ENCODE measurements at regions not wholly inside any gene's neighbourhood (a gene's known extent, or its start where the extent isn't known, plus 50 kb on each side); places are given as distances from the start of the nearest gene placed in this dataset.
"Not testable (repeated sequence)": the region's sequence is repeated elsewhere in the genome, so short reads cannot be mapped to it uniquely, and the experiment has no call there.

DNA sequence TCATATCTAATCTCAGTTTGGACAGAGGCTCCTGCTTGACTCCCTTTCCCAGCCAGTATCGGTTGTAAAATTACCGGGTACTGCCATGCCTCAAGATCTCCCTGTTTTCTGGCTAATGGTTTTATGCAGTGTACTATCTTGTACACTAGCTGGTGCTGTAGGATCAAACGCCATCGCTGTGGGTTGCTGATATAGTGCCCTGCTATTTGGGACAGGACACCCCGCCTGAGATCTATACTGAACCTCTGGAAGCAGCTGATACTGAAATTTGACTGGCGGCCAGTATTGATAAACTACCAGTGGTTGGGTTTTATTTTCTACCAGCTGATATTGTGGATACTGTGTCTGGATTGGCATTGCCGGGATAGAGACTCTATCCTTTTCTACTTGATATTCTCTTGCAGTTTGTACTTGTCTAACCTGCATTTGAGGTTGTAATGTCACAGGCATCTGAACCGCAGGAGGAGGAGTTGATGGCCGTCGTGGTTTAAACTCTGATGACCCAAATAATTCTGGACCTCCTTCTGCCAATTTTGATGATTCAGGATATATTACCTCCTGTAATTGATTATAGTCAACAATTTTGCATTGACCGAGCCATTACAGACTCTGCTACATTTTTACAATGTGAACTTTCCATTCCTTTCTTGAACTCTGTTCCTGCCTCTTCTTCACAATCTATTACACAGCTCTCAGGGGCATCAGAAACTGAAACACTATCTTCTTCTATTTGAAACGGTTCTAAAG, 112.5 kb upstream of the LARP1 start:
- POLR2A ChIA-PET, result no interaction called here
- H3K4me3 Mint-ChIP-seq, result no peak overlapping the region
- CTCF ChIA-PET, result interaction anchor here (0.6 kb wide), 1 partner anchor 169 kb away, joined by 3 read pairs; no protein-coding TSS in a partner anchor
- TF ChIP-seq CTCF (IDR thresholded peaks at IDR 0.05), result no peak
- H3K9me3 Mint-ChIP-seq, result peaks cover 11% of the 10 kb centered on the region
- H3K27me3 Mint-ChIP-seq, result no peaks in the 10 kb centered on the region
- H3K4me1 Mint-ChIP-seq (ENCODE audit: low read depth), result peaks cover 10% of the 10 kb centered on the region
- ATAC-seq, result no peak
- no peak overlapping the region for H3K27ac Mint-ChIP-seq
- no peak for DNase-seq
- intact Hi-C loops (cut with micrococcal nuclease), result no loop called here
- H3K36me3 Mint-ChIP-seq (ENCODE audit: low read depth), result no peaks in the 10 kb centered on the region

DNA sequence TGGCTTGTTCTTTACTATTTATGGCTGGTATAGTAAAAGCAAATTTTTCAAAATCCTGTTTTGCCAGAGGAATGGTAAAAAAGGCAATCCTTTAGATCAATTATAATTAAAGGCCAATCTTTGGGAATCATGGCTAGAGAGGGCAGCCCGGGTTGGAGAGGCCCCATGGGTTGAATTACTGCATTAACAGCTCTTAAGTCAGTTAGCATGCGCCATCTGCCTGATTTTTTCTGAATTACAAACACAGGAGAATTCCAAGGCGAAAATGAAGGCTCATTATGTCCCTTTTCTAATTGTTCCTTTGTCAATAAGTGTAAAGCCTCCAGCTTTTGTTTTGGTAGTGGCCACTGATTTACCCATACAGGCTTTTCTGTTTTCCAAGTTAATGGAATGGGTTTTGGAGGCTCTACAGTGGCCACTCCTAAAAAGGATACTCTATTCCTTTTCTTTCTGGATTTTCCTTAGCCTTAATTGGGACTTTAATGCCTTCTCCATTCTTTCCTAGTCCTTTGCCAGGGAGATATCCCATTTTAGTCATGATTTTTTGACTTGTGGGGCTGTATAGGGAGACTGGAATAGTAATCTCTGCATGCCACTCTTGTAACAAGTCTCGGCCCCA, 114.9 kb upstream of the LARP1 start:
- H3K27me3 Mint-ChIP-seq; ATAC-seq; H3K4me1 Mint-ChIP-seq (ENCODE audit: low read depth); H3K27ac Mint-ChIP-seq; intact Hi-C loops (cut with micrococcal nuclease); H3K4me3 Mint-ChIP-seq; POLR2A ChIA-PET; H3K36me3 Mint-ChIP-seq (ENCODE audit: low read depth): not testable (repeated sequence)
- CTCF ChIA-PET, result interaction anchor here (0.8 to 1.9 kb wide), 7 partner anchors 10 to 666 kb away, joined by 3 to 11 read pairs (median 4); no protein-coding TSS in a partner anchor
- peak; percentile 64 for TF ChIP-seq CTCF (IDR thresholded peaks at IDR 0.05)
- H3K9me3 Mint-ChIP-seq, result peaks cover 11% of the 10 kb centered on the region
- DNase-seq, result peak; percentile 20

- CTCF ChIA-PET, result interaction anchor here (1.3 to 2.5 kb wide), 2 partner anchors 14 to 168 kb away, joined by 3 to 6 read pairs; no protein-coding TSS in a partner anchor
- POLR2A ChIA-PET; intact Hi-C loops (cut with micrococcal nuclease); H3K27me3 Mint-ChIP-seq; H3K4me1 Mint-ChIP-seq (ENCODE audit: low read depth); H3K27ac Mint-ChIP-seq; H3K4me3 Mint-ChIP-seq; ATAC-seq; H3K9me3 Mint-ChIP-seq; H3K36me3 Mint-ChIP-seq (ENCODE audit: low read depth); DNase-seq: not testable (repeated sequence)
These were observed 118.4 kb upstream of the LARP1 start for GRCh38 chr5:154636786-154637185.

DNA sequence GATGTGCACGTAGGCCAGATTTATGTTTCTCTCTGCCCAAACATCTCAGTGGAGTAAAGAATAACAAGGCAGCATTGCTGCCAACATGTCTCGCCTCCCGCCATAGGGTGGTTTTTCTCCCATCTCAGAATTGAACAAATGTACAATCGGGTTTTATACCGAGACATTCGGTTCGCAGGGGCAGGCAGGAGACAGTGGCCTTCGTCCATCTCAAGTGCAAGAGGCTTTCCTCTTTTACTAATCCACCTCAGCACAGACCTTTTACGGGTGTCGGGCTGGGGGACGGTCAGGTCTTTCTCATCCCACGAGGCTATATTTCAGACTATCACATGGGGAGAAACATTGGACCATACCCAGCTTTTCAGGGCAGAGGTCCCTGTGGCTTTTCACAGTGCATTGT, 118.9 kb upstream of the LARP1 start:
- ATAC-seq; H3K27ac Mint-ChIP-seq; H3K4me3 Mint-ChIP-seq; intact Hi-C loops (cut with micrococcal nuclease); H3K4me1 Mint-ChIP-seq (ENCODE audit: low read depth); DNase-seq; H3K36me3 Mint-ChIP-seq (ENCODE audit: low read depth); H3K9me3 Mint-ChIP-seq; H3K27me3 Mint-ChIP-seq; POLR2A ChIA-PET: not testable (repeated sequence)
- CTCF ChIA-PET, result interaction anchor here (1.3 to 2.5 kb wide), 2 partner anchors 14 to 168 kb away, joined by 3 to 6 read pairs; no protein-coding TSS in a partner anchor

GRCh38 chr5:154633744-154634143, 121.4 kb upstream of the LARP1 start:
- H3K4me1 Mint-ChIP-seq (ENCODE audit: low read depth); H3K36me3 Mint-ChIP-seq (ENCODE audit: low read depth); H3K27me3 Mint-ChIP-seq; ATAC-seq; DNase-seq; H3K4me3 Mint-ChIP-seq; H3K27ac Mint-ChIP-seq; intact Hi-C loops (cut with micrococcal nuclease); CTCF ChIA-PET; H3K9me3 Mint-ChIP-seq; POLR2A ChIA-PET: not testable (repeated sequence)

- TF ChIP-seq CTCF (IDR thresholded peaks at IDR 0.05), result no peak
- H3K4me3 Mint-ChIP-seq, result no peak overlapping the region
- POLR2A ChIA-PET, result no interaction called here
- intact Hi-C loops (cut with micrococcal nuclease), result no loop called here
- H3K9me3 Mint-ChIP-seq, result no peaks in the 10 kb centered on the region
- no peak overlapping the region for H3K27ac Mint-ChIP-seq
- ATAC-seq, result no peak
- H3K36me3 Mint-ChIP-seq (ENCODE audit: low read depth), result no peaks in the 10 kb centered on the region
- CTCF ChIA-PET, result interaction anchor here (0.7 to 1.1 kb wide), 3 partner anchors 19 to 559 kb away, joined by 3 to 4 read pairs (median 3); no protein-coding TSS in a partner anchor
- no peaks in the 10 kb centered on the region for H3K4me1 Mint-ChIP-seq (ENCODE audit: low read depth)
- no peak for DNase-seq
- H3K27me3 Mint-ChIP-seq, result peaks cover 3% of the 10 kb centered on the region
These were observed 124.0 kb upstream of the LARP1 start for GRCh38 chr5:154631141-154631540.
